Astrocyte (in vitro differentiated cells and primary cell): ENCODE measurements at regions not wholly inside any gene's neighbourhood (a gene's known extent, or its start where the extent isn't known, plus 50 kb on each side); places are given as distances from the start of the nearest gene placed in this dataset.

Source experiments
- DNase-seq: peaks from one replicate; pipeline ENCODE4 v3.0.0-alpha.2; 2010; ENCODE audit warnings: low read depth
- FAIRE-seq: peaks from 2 replicates; lab custom pipeline; 2011; peaks lifted over from hg19 to GRCh38; lab: Jason Lieb, UNC
- H2AFZ ChIP-seq: 2 replicates; pipeline ENCODE4 v1.6.0; 2012; ENCODE audit warnings: low read depth, low read length, inconsistent platforms
- H3K27ac ChIP-seq: 2 replicates; pipeline ENCODE4 v1.5.1; 2011; ENCODE audit warnings: low read depth, low read length, inconsistent platforms
- H3K27me3 ChIP-seq: 2 replicates; pipeline ENCODE4 v1.6.0; 2011; ENCODE audit warnings: low read length, inconsistent platforms; ENCODE audit not compliant: insufficient read depth
- H3K36me3 ChIP-seq: 2 replicates; pipeline ENCODE4 v1.5.1; 2011; ENCODE audit warnings: low read length, inconsistent platforms; ENCODE audit not compliant: insufficient read depth
- H3K4me1 ChIP-seq: 2 replicates; pipeline ENCODE4 v1.5.1; 2011; ENCODE audit warnings: low read length, inconsistent platforms; ENCODE audit not compliant: insufficient read depth
- H3K4me2 ChIP-seq: 2 replicates; pipeline ENCODE4 v1.6.0; 2012; ENCODE audit warnings: low read length, inconsistent platforms
- H3K4me3 ChIP-seq: 2 replicates; pipeline ENCODE4 v1.5.1; 2011; ENCODE audit warnings: low read depth, mild to moderate bottlenecking, low read length, inconsistent platforms; ENCODE audit not compliant: insufficient read depth
- H3K79me2 ChIP-seq: 2 replicates; pipeline ENCODE4 v1.6.0; 2012; ENCODE audit warnings: mild to moderate bottlenecking, low read length, inconsistent platforms; ENCODE audit not compliant: insufficient read depth
- H3K9ac ChIP-seq: 2 replicates; pipeline ENCODE4 v1.6.0; 2012; ENCODE audit warnings: mild to moderate bottlenecking, low read length, inconsistent platforms
- H3K9me3 ChIP-seq: 2 replicates; pipeline ENCODE4 v1.5.1; 2012; ENCODE audit warnings: low read depth, mild to moderate bottlenecking, low read length, inconsistent platforms; ENCODE audit not compliant: insufficient read depth
- H4K20me1 ChIP-seq: 2 replicates; pipeline ENCODE4 v1.6.0; 2012; ENCODE audit warnings: low read length, inconsistent platforms; ENCODE audit not compliant: insufficient read depth
- H3K27ac Mint-ChIP-seq: one replicate; pipeline ENCODE4 v1.8.0; 2021; ENCODE audit warnings: mild to moderate bottlenecking, mixed read lengths; ENCODE audit not compliant: unreplicated experiment
- H3K27me3 Mint-ChIP-seq: one replicate; pipeline ENCODE4 v1.8.0; 2021; ENCODE audit warnings: low read depth, mixed read lengths; ENCODE audit not compliant: unreplicated experiment
- H3K36me3 Mint-ChIP-seq: one replicate; pipeline ENCODE4 v1.8.0; 2021; ENCODE audit warnings: low read depth, mixed read lengths; ENCODE audit not compliant: unreplicated experiment
- H3K4me1 Mint-ChIP-seq: one replicate; pipeline ENCODE4 v1.8.0; 2021; ENCODE audit warnings: low read depth, mixed read lengths; ENCODE audit not compliant: unreplicated experiment
- H3K4me3 Mint-ChIP-seq: one replicate; pipeline ENCODE4 v1.8.0; 2021; ENCODE audit warnings: mild to moderate bottlenecking, moderate library complexity, mixed read lengths; ENCODE audit not compliant: unreplicated experiment
- H3K9me3 Mint-ChIP-seq: one replicate; pipeline ENCODE4 v1.8.0; 2021; ENCODE audit warnings: mild to moderate bottlenecking, mixed read lengths; ENCODE audit not compliant: unreplicated experiment
- EZH2 ChIP-seq: IDR thresholded peaks from 2 replicates; pipeline ENCODE4 v1.6.1; 2012; ENCODE audit warnings: mild to moderate bottlenecking, low read length, inconsistent platforms; ENCODE audit not compliant: insufficient read depth
- TF ChIP-seq, protein P1 (sequence below): IDR thresholded peaks from 2 replicates; pipeline ENCODE4 v1.5.1; 2011; ENCODE audit warnings: low read depth, mild to moderate bottlenecking, inconsistent platforms, low read length, moderate library complexity; ENCODE audit not compliant: insufficient read depth

DNA sequence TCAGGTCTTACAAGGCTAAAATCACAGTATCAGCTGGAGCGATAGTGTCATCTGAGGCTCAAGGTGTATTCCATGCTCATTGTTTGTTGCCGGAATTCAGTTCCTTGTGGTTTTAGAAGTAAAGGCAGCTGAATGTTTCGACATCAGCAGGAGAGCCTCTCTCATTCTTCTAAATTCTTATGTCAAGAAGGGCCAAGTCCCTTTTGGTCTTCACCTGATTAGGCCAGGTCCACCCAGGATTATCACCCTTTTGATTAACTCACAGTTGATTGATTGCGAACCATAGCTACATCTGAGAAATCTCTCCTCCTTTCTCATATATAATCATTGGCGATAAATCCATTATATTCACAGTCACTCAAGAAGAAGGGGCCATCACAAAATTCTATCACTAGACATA lies 806.7 kb upstream of the PRMT6 start:
- Histone ChIP-seq H3K27me3 (no peaks in the 10 kb centered on the region), H3K9ac (no peak overlapping the region), H3K36me3 (no peaks in the 10 kb centered on the region), H3K4me3 (no peak overlapping the region), H3K79me2 (no peaks in the 10 kb centered on the region), H3K27ac (no peak overlapping the region), H3K4me1 (no peaks in the 10 kb centered on the region), H4K20me1 (no peaks in the 10 kb centered on the region), H2AFZ (no peak overlapping the region), H3K9me3 (no peaks in the 10 kb centered on the region), H3K4me2 (no peak overlapping the region)
- Mint-ChIP-seq H3K27ac (no peak overlapping the region), H3K4me3 (no peak overlapping the region), H3K4me1 (peaks cover 14% of the 10 kb centered on the region), H3K9me3 (peaks cover 2% of the 10 kb centered on the region), H3K36me3 (no peaks in the 10 kb centered on the region), H3K27me3 (no peaks in the 10 kb centered on the region)
- FAIRE-seq (no peak), DNase-seq (no peak)
- TF ChIP-seq EZH2 = no peak
- TF ChIP-seq, protein P1, sequence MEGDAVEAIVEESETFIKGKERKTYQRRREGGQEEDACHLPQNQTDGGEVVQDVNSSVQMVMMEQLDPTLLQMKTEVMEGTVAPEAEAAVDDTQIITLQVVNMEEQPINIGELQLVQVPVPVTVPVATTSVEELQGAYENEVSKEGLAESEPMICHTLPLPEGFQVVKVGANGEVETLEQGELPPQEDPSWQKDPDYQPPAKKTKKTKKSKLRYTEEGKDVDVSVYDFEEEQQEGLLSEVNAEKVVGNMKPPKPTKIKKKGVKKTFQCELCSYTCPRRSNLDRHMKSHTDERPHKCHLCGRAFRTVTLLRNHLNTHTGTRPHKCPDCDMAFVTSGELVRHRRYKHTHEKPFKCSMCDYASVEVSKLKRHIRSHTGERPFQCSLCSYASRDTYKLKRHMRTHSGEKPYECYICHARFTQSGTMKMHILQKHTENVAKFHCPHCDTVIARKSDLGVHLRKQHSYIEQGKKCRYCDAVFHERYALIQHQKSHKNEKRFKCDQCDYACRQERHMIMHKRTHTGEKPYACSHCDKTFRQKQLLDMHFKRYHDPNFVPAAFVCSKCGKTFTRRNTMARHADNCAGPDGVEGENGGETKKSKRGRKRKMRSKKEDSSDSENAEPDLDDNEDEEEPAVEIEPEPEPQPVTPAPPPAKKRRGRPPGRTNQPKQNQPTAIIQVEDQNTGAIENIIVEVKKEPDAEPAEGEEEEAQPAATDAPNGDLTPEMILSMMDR = no peak

- Histone ChIP-seq H3K27ac (no peak overlapping the region), H3K36me3 (no peaks in the 10 kb centered on the region), H3K79me2 (no peaks in the 10 kb centered on the region), H3K4me2 (no peak overlapping the region), H3K4me1 (no peaks in the 10 kb centered on the region), H2AFZ (no peak overlapping the region), H3K27me3 (no peaks in the 10 kb centered on the region), H3K4me3 (no peak overlapping the region), H4K20me1 (no peaks in the 10 kb centered on the region), H3K9me3 (no peaks in the 10 kb centered on the region), H3K9ac (no peak overlapping the region)
- H3K4me1 Mint-ChIP-seq = peaks cover 4% of the 10 kb centered on the region
- H3K4me3 Mint-ChIP-seq = no peak overlapping the region
- TF ChIP-seq EZH2 = no peak
- TF ChIP-seq, protein P1 = no peak
- DNase-seq (no peak), FAIRE-seq (no peak)
- no peaks in the 10 kb centered on the region for H3K36me3 Mint-ChIP-seq
- peaks cover 4% of the 10 kb centered on the region for H3K9me3 Mint-ChIP-seq
- no peak overlapping the region for H3K27ac Mint-ChIP-seq
- H3K27me3 Mint-ChIP-seq = no peaks in the 10 kb centered on the region
Observed at GRCh38 chr1:106254748-106255147, 801.7 kb upstream of the PRMT6 start.

DNA sequence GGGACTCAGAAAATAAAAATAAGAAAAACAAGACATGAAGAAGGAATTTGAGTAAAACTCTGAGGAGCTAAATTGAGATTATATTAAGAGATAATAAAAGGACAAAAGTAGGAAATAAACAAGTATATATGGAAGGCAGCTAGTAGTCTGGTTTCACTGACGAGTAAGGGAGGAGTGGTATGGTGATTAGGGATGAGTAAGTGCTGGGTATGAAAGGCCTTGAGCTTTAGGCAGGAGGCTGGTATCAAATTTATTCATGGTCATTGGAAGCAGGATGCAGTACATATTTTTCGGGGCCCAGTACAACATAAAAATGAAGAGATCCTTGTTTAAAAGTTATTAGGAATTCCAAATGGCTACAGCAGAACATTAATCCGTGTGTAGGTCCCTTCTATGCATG lies 789.7 kb upstream of the PRMT6 start:
- no peak overlapping the region for H3K27ac Mint-ChIP-seq
- no peak for TF ChIP-seq EZH2
- TF ChIP-seq, protein P1 = no peak
- H3K79me2 ChIP-seq = no peaks in the 10 kb centered on the region
- H3K27me3 Mint-ChIP-seq = no peaks in the 10 kb centered on the region
- no peak overlapping the region for H3K9ac ChIP-seq
- H3K4me3 ChIP-seq = no peak overlapping the region
- H3K4me2 ChIP-seq = no peak overlapping the region
- H3K36me3 Mint-ChIP-seq = no peaks in the 10 kb centered on the region
- no peaks in the 10 kb centered on the region for H3K9me3 Mint-ChIP-seq
- H3K4me1 ChIP-seq = no peaks in the 10 kb centered on the region
- no peaks in the 10 kb centered on the region for H4K20me1 ChIP-seq
- H3K36me3 ChIP-seq = no peaks in the 10 kb centered on the region
- FAIRE-seq (no peak), DNase-seq (no peak)
- no peak overlapping the region for H3K27ac ChIP-seq
- no peak overlapping the region for H3K4me3 Mint-ChIP-seq
- H3K9me3 ChIP-seq = no peaks in the 10 kb centered on the region
- H3K27me3 ChIP-seq = no peaks in the 10 kb centered on the region
- no peak overlapping the region for H2AFZ ChIP-seq
- H3K4me1 Mint-ChIP-seq = peaks cover 8% of the 10 kb centered on the region
